ENCODE measurements at regions not wholly inside any gene's neighbourhood (a gene's known extent, or its start where the extent isn't known, plus 50 kb on each side); places are given as distances from the start of the nearest gene placed in this dataset.

- no peak for TF ChIP-seq CTCF (IDR thresholded peaks at IDR 0.05)
- TF ChIP-seq POLR2A (IDR thresholded peaks at IDR 0.05) = no peak
These were observed 212.7 kb downstream of the NFATC2 start for GRCh38 chr20:51329845-51330244.
